ENCODE measurements at regions not wholly inside any gene's neighbourhood (a gene's known extent, or its start where the extent isn't known, plus 50 kb on each side); places are given as distances from the start of the nearest gene placed in this dataset.
"Not testable (repeated sequence)": the region's sequence is repeated elsewhere in the genome, so short reads cannot be mapped to it uniquely, and the experiment has no call there.

DNA sequence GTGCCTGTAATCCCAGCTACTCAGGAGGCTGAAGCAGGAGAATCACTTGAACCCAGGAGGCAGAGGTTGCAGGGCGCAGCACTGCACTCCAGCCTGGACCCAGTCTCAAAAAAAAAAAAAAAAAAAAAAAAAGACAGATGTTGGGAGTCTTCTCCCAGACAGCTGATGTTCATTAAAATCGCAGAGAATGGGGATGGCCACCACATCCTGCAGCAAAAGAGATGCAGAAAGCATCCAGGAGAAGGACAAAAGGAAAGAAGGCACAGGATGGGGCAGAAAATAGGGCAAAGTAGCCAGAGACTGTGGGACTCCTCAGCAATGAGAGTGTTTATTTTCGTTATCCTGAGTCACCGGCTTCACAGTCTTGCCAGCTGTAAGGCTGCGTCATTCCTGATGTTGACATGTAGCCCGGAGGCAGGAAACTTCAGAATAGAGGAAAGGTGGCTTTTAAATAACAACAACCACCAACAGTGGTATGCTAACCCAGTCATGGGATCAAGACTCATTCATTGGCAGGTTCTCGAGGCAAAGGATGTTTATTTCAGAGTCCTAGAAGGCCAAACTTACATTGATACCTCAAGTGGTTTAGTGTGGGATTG is 149.5 kb upstream of the SVIL start:
- peak; percentile 99 for DNase-seq

DNA sequence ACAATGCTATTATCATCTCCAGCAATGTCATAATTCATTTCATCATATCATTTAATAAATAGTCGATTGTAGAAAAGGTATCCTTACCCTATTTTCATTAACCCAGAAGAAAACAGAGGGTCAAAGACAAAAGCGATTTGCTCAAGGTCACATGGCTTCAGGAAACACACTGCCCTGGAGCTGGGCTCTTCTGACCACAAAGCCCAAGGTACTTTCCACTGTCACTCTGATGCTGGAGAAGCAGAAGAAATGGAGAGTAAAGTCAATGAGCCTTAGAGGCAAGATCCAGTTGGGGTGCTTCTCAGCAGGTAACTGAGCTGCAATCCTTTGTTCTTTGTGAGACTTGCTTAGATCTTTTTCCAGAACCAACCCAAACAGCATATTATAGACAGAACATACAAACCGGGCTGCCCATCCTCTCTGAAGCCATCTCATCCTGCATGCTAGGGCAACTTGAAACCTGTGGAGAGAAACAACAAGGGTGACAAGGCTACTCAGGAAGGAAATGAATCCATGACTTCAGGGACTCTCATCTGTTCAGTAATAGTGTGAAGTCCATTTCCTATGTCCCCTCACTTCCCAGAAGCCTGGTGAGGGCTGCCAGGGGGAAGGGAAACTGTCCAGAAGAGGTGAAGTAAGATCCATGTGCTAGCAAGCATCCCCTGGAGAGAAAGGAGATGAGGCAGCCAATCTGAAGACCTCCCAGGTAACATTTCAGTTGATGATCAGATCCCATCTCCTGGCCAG is 148.6 kb upstream of the SVIL start:
- no peak for DNase-seq

DNA sequence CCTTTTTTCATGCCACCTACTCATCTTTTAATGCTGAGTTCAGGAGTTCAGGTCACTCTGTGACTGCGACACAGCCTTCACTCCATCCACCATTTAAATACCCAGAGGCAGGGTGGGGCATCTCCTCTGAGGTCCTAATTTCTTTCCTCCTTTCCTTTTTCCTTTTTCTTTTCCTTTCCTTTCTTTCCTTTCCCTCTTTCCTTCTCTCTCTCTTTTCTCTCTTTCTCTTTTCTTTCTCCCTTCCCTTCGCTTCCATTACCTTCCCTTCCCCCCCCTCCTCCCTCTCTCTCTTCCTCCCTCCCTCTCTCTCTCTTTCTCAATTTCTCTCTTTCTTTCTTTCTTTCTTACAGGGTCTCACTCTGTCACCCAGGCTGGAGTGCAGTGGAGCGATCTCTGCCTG is 145.9 kb upstream of the SVIL start:
- DNase-seq: no peak

DNA sequence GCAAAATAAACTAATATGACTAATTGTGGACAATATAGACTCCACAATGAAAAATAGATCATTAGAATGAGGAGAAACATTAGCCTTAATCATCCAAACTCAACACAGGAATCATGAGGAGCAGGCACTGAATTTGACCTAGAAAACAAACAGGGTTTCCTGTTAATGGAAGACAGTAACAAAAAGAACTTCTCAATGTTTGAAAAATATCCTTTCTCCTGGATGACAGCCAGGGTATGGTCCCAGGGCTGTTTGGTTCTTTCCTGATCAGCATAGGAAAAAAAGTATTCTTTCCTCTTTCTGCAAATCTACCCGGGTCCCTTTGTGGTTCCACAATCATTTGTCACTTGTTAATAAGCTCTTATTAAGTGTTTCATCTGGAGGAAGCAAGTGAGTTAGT is 145.3 kb upstream of the SVIL start:
- DNase-seq: no peak

DNA sequence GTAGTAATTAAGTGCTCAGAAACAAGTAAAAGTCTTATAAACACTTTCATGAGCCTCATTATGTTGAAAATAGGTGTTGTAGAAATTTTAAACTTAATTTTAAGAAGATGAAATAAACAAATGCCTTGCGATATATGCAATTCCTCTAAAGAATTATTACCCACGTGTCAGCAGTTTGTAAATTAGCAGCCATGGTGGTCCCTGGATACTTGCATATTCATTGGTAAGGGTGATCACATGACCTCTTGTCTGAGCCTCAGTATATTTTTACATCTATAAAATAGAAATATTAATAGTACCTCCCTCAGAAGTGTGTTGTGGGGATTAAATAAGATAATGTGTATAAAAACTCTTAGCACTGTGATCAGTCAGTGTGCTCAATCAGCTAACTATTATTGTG is 141.5 kb upstream of the SVIL start:
- DNase-seq: no peak

DNA sequence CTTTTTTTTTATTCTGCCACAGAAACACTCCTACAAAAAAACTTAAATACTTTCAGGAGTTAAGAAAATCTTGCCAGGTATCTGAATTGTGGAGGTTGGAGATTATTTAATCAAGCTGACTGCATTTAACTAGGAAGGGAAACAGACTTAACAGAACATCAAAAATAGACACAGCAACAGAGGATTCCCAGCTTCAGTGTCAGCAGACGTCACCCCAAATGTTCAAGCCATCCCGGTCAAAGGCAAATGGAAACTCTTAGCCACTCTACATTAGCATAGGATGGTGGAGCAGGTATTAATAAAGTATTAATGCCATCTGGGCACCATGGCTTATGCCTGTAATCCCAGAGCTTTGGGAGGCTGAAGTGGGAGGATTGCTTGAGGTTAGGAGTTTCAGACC is 139.7 kb upstream of the SVIL start:
- no peak for DNase-seq

DNA sequence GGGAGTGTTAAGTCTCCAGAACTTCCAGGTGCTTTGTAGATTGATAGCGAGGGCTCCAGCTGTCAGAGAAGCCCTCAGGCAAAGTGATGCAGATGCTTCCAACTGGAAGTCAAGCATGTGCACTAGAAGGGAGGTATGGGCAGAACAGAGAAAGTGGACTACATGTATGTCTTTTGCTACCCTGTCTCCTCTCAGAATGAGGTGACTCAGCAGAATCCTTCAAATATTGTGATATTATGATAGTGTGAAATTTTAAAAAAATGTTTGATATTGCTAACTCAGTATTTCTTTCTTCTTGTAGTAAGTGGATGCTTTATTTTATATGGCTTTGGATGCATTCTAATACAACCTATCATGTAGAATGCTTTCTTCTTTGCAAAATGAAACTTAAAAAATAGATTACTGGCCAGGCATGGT is 138.9 kb upstream of the SVIL start:
- DNase-seq: no peak

DNA sequence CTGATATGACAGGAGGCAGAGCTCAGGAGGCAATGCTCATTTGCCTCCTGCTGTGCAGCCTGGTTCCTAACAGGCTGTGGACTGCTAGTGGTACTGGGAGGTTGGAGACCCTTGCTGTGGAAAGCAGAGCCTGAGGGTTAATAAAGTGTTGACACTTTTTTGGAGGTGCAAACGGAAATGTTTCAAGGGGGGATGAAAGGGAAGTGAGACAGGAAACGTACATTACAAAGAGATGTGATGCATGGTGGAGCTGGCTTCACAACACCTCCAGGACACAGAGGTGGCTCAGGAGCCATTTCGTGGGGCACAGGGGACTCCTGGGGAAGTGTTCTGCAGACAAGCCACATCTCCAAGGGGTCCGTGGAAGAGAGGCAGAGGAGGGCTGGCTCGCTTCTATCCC is 137.6 kb upstream of the SVIL start:
- no peak for DNase-seq

DNA sequence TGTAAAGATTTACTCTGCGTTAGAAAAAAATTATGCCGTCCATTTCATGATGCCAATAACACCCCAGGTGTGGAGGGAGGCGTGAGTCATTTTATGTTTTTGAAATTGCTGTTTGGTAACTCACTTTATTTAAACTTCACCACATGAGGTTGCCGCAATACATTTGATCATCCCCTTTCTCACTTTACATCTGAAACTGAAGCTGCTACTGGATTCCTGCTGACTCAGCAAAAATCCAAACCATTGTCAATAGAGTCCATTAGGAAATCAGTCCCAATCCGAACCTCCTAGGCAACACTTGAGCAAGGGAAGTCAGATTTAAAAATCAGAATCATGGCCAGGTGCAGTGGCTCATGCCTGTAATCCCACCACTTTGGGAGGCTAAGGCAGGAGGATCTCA is 136.6 kb upstream of the SVIL start:
- no peak for DNase-seq

DNA sequence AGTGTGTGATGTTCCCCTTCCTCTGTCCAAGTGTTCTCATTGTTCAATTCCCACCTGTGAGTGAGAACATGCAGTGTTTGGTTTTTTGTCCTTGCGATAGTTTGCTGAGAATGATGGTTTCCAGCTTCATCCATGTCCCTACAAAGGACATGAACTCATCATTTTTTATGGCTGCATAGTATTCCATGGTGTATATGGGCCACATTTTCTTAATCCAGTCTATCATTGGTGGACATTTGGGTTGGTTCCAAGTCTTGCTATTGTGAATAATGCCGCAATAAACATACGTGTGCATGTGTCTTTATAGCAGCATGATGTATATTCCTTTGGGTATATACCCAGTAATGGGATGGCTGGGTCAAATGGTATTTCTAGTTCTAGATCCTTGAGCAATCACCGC is 134.5 kb upstream of the SVIL start:
- not testable (repeated sequence) for DNase-seq

DNA sequence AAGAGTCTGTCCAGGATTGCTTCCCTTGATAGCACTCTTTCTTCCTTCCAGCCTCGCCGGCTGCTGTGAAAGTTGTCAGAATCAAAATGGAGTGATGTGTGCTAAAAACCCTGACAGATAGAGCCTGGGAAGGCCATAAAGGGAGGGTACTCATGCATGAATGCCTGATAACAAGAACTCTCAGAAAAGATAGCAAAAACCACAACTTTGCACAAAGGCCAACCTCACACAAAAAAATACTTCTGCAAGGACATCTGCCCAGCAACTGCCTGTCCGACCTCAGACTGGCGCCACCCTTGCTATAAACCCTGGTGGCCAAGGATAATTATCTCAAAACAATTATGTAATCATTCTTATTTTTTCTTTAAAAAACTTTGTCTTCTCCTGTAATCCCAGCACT is 133.2 kb upstream of the SVIL start:
- no peak for DNase-seq

DNA sequence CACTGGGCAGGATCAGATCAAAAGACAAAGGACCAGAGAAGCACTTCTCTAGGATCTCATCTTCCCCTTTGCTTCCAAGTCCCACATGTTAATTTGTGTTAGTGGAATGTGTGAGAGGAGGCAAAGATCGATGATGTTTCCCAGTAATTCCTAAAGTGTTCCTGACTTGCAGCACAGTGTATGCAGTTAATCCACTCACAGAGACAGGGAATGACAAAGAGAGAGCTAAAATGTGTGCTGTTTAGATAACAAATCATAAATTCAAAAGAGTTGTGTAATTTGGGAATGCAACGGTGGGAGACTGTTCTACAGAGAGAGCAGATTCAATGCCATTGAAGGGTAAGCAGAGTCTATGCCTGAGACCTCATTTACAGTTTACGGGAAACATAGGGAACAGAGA is 132.0 kb upstream of the SVIL start:
- DNase-seq: no peak

DNA sequence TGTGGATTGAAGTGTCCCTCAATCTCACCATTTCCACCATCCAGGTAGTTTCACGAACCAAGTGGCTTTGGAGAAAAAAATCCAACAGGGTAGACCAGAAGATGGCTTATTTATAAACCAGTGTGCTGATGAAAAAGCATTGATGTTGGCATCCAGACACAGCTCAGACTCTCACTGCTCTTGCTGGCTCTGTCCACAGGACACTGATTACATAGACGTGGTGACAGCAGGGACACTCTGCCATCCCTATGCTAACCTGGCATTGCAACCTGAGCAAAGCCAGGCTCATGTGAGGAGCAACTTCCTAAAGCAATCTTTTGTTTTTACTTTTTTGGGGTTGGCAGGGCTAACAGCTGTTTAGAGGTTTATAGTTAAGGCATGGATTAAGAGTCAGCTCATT is 130.6 kb upstream of the SVIL start:
- DNase-seq: no peak

DNA sequence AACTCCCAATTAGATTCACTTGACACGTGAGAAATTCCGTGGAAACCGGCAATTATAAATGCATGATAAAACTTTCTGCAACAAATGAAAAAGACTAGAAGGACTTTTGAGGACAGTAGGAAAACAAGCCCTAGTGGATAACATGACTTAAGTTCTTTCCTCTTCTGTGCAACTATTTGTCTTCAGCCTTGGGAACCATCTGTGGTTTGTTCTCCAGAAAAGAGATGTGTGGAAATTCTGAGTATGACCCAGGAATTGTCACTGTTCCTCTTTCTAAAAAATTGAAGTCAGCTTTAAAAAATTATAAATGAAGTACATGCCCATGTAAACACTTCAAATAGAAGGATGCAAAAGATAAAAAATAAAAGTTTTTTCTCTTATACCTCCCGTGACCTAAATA is 128.6 kb upstream of the SVIL start:
- no peak for DNase-seq

DNA sequence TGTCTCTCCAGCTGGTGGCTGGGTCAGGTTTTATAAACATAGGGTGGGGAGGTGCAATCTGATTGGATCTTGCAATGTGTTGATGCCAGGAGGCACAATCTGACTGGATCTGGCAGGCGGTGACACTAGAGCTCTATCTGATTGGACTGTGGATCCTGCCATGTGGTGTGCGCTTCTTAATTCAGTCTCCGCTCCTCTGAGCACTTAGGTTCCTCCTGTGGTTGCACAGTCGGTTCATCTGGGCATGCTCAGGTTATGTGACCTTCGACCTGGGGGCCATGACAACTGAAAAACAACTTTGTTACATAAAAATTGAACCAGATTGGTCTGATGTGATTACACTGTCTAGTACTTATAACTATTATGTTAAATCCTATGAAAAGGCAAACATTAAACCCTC is 127.1 kb upstream of the SVIL start:
- no peak for DNase-seq

DNA sequence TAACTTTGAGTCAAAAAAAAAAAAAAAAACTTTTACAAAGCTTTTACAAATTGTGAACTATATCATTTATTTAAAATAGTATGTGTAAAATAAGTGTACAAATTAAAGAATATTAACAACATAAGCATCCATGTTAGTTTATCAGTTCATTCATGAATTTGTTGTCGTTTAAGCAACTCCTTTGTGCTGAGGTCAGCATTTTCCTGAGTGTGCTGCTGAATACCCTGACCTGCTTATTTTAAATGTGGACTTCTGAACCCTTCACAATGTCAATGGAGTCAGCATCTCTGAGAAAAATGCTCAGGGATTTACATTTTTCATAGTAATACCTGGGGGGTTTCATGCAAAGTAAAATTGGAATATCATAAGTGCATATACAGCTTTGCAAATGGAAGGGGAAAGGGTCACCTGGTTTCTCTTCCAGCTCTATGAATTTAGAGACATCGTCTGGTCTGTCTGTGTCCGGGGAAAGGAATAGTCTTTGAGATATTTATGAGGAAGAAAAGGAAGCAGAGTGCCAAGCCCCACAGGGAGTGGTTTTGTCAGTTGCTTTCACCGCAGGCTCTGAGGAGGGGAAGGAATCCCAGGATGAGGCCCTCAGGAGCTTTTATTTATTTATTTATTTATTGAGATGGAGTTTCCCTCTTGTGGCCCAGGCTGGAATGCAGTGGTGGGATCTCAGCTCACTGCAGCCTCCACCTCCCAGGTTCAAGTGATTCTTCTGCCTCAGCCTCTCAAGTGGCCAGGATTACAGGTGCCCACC is 125.5 kb upstream of the SVIL start:
- no peak for DNase-seq

DNA sequence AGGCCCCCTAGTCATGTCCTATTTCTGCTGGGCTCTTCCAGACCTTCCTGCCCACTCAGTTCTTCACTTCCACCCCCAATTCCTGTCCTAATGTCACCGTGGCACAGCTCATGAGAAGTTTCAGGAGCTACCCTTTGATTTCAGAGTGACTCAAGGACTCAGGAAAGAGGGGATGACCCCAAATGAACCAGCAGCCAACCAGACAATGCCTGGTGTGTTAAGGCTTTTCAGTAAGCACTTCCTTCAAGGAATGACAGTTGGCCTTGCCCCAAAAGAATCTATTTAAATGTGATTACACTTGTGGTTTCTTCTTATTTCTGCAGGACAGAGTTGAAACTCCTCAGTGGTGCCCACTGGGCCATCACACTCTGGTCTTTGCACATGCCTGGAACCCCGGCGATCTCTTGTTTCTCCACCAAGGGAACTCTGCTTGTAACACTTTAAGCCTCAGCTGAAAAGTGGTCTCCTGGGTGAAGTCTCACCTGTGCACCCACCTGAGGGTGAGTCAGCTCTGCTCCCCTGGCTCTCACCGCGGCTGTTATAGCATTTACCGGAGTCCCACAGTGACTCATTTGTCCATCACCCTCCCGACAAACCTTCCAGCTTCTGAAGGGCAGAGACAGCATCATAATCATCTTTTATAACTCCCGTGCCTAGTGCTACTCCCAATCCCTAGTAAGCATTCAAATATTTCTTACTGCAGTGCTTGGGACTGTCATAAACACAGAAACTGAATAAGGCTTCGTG is 123.0 kb upstream of the SVIL start:
- peak; percentile 36 for DNase-seq

DNA sequence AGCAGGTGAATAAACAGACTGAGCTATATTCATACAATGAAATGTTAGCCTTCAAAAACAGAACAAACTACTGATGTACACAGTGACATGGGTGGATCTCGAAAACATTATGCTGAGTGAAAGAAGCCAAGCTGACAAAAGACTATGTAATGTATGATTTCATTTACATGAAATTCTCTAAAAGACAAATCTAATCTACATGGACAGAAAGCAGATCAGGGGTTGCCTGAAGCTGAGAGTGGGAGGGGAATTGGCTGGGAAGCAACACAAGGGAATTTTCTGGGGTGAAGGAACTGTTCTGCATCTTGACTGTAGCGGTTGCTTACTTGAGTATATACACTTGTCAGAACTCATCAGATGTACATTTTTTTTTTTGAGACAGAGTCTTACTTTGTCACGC is 121.7 kb upstream of the SVIL start:
- DNase-seq: no peak

DNA sequence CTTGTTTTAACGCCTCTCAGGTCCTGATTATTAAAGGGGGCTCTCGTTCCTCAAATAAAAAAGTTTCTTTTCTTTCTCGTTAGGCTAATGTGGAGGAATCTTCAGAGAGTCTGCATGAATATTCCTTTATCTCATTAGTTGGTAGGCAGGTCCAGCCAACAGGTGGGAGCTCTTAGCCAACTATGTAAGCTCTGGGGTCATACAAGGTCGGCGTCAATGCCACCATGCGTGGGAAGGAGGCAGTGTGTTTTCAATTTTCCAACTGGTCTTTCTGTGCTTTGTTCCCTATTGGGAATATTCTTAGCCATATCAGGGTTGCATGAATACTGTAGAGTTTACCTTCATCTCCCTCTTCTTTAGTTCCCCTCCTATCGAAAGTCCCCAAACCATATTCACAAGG is 118.5 kb upstream of the SVIL start:
- DNase-seq: no peak

DNA sequence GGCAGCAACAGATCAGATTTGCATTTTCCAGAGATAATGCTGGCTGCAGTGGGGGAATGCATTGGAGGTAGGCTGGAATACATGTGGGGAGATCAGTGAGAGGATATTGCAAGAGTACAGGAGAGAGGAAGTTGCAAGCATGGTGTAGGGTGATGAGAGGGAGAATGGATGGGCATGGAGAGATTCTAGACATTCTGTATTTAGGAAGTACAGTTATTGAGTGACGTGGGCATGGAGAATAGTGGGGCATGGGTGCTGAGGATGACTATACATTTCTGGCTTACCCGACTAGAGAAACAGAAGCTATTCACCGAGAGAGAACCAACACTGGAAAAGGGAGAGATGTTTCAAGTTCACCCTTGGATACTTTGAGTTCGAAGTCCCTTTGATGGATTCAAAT is 116.9 kb upstream of the SVIL start:
- DNase-seq: no peak

DNA sequence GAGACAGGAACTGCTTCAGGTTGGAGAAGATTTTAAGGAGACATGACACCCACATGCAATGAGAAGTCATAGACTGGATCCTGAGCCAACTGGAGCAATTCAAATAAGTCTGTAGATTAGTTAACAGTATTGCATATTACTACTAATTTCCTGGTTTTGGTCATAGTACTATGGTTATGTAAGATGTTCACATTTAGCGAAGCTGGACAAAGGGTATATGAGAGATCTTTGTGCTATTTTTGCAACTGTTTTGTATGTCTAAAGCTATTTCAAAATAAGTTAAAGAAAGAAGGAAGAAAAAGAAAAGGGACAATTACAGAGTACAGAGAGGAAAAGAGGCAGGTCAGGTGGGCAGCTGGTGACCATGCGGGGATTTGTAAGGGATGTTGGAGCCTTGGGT is 116.5 kb upstream of the SVIL start:
- no peak for DNase-seq

DNA sequence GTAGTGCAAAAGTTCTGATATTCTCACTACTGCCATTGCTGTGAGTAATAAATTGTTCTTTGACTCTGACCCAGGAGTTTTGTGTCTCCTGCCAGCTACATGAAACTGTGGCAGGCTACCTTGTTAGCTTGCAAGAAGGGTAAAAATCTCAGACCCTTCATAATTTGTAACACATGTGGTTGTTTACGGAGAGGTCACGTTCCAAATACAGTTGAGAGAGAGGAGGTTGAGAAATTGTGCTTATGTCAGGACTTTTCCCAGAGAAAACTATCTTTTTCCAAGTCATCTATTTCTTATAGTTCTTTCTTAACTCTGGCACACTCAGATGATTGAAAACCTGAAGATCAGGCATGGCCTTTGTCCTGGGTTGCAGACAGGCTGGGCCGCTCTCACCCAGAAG is 114.4 kb upstream of the SVIL start:
- no peak for DNase-seq

DNA sequence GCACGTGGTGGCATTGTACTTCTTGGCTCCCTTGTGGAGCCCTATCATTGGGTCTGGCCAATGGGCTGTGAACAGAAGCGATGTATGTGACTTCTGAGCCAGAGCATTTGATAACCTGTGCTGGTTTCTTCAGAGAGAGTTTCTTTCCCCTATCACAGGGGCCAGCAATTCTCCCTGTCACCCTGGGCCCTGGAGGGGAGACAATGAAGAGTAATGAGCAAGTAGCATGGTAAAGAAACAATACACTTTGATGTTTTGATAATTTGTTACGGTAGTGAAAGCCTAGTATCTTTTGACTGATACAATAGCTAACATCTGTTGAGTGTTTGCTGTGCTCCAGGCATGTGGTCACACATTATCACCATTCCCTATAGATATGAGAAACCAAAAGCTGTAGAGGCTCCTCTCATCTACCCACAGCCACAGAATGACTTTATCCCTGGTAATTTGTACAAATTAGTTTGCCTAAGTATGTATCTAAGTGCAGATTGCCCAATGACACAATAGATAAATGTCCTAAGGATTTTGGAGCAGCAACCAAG is 113.4 kb upstream of the SVIL start:
- no peak for DNase-seq

Measured in fibroblast of skin of back (primary cell).